GM18520 (cell line): ENCODE measurements at regions not wholly inside any gene's neighbourhood (a gene's known extent, or its start where the extent isn't known, plus 50 kb on each side); places are given as distances from the start of the nearest gene placed in this dataset.

ENCODE experiments used
- ATAC-seq: cut with Tn5 transposase; IDR thresholded peaks from one replicate; pipeline ENCODE4 v1.9.1; 2021; ENCODE audit not compliant: unreplicated experiment

GRCh38 chr3:40800343-40800742 is 275.6 kb downstream of the ZNF621 start:
- ATAC-seq = no peak

- no peak for ATAC-seq
Measured at GRCh38 chr3:40801284-40801741, 276.6 kb downstream of the ZNF621 start.

- ATAC-seq = no peak
Measured at GRCh38 chr3:40803311-40803710, 278.6 kb downstream of the ZNF621 start.

DNA sequence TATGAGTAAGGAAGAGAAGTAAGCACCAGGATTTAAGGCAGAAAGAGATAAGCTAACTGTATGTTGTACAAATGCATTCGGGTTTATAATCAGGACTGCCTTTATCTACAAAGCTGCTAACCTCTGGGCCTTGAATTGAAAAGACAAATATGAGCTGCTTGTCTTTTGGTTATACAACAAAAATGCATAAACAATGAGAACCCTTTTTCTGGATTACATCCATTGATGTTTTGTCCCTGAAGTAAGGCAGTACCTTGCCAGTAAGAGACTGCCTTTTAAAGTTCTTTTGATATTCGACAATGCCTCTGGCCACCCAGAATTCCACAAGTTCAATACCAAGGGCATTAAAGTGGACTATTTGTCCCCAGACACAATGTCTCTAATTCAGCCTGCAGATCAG is 280.7 kb downstream of the ZNF621 start:
- ATAC-seq = no peak

DNA sequence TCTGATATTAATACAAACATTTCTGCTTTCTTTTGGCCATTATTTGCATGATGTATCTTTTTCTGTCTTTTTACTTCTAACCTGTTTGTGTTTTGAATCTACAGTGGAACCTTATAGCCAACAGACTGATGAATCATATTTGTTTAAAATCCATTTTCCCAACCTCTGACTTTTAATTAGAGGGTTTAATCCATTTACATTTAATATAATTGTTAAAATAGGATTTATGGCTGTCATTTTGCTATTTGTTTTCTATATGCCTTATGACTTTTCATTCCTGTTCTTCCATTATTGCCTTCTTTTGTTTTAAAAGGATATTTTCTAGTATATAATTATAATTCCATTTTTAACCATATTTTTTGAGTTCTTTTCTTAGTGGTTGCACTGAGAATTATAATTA is 286.1 kb downstream of the ZNF621 start:
- no peak for ATAC-seq

DNA sequence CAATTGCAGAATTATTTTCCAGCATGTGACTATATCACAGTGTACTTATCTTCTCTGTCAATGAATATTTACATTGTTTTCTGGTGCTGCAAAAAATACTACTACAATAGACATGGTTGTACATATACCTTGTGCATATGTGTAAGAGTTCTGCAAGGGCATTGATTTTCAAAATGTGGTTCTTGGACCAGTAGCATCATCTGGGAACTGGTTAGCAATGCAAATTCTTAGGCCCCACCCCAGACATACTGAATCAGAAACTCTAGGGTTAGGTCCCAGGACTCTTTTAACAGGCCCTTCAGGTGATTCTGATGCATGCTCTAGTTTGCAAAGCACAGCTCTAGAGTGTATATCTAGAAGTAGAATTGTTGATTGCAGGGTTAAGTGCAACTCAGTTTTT is 292.3 kb downstream of the ZNF621 start:
- no peak for ATAC-seq

GRCh38 chr3:40821315-40821714 is 296.6 kb downstream of the ZNF621 start:
- no peak for ATAC-seq

DNA sequence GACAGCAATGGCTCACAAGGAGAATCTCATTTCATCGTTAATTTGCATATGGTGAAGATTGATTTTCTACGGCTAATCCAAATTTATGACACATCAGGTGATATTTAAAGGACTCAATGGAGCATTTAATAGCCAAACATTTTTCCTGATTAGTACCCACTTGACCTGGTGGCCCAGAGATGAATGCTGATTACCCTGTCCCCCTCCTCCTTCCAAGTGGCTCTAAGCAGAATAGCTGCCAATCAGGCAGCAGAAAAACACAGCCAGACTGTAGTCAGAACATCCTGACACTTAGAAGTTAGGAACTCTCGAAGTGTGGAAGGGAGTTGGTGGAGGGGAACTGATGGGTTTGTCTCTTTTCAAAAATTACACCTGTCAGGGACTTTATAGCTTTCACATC is 302.5 kb downstream of the ZNF621 start:
- no peak for ATAC-seq

GRCh38 chr3:40827942-40828688 is 303.4 kb downstream of the ZNF621 start:
- ATAC-seq = no peak

GRCh38 chr3:40828741-40829415 is 304.1 kb downstream of the ZNF621 start:
- ATAC-seq = no peak

DNA sequence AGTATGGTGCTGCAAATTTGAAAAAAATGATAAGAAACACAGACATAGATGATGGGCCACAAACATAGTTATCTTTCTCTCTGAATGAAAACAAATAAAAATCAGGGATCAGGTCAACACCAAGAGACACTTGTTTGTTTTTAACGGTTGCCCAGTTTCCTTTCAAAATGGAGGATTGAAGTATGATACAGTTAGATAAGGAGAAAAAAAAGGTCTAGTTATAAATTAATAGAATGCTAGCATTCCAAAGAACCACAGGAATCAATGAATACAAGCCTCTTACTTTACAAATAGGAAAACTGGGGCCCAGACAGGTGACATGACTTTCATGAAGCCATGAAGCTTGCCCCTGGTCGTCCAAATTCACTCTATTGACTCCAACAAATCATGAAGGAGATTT is 305.1 kb downstream of the ZNF621 start:
- no peak for ATAC-seq

DNA sequence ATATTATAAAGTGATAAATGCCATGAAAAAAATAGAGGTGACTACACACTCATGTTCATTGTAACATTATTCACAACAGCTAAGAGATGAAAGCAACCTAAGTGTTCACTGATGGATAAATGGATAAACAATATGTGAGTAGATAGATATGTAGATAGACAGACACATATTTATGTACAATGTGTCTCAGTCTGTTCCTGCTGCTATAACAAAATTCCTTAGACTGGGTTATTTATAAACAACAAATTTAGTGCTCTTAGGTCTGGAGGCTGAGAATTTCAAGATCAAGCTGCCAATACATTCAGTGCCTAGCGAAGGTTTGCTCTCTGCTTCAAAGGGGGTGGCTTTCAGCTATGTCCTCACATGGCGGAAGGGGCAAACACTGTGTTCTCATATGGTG is 312.5 kb downstream of the ZNF621 start:
- ATAC-seq = no peak

DNA sequence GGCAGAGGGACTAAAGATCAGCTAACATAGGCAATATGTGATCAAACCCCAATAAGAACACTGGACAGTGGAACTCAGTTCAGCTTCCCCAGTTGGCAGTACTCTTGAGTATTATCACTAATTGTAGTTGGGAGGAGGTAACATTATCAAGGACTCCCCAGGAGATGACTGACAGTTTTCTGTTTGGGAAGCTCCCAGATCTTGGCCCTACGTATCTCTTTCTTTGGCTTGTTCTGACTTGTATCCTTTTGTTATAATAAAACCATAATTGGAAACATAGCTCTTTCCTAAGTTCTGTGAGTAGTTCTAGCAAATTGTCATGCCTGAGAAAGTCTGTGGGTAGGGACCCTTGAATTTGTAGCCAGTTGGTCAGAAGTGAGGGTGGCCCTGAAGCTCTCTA is 316.4 kb downstream of the ZNF621 start:
- no peak for ATAC-seq

DNA sequence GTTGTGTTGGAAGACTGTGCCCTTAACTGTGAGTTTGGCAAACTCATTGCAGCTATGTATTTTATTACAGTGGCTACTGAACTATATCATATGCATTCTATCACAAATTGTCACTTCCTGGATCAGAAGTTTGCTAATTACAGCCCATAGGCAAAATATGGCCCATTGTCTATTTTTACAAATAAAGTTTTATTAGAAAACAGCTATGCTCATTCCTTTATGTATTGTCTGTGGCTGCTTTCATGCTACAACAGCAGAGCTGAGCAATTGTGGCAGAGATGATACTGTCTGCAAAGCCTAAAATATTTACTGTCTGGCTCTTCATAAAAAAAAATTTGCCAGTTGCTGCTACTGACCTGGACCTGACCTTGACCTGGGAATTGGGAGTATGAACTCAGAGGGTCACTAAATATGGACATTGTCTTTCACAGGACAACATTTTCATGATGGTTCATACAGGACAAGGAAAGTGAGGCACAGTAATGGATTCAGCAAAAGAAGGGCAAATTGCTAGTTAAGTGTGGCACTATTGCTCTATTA is 316.9 kb downstream of the ZNF621 start:
- no peak for ATAC-seq

- no peak for ATAC-seq
Measured at GRCh38 chr3:40842714-40843113, 318.0 kb downstream of the ZNF621 start.

DNA sequence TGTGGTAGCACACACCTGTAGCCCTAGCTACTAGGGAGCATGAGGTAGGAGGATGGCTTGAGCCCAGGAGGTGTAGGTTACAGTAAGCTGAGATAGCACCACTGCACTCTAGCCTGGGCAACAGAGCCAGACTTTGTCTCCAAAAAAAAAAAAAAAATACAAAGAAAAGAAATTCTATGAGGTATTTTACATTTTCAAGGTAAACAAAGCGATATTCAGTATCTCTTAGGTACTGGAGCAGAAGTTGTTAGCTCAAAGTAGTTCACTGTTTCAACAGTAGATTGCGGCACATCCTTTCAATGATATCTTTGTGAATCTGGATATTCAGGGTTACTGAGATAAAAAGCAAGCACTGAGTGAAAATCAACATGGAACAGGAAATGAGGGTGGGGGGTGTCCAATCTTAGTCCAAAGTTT is 318.5 kb downstream of the ZNF621 start:
- no peak for ATAC-seq

DNA sequence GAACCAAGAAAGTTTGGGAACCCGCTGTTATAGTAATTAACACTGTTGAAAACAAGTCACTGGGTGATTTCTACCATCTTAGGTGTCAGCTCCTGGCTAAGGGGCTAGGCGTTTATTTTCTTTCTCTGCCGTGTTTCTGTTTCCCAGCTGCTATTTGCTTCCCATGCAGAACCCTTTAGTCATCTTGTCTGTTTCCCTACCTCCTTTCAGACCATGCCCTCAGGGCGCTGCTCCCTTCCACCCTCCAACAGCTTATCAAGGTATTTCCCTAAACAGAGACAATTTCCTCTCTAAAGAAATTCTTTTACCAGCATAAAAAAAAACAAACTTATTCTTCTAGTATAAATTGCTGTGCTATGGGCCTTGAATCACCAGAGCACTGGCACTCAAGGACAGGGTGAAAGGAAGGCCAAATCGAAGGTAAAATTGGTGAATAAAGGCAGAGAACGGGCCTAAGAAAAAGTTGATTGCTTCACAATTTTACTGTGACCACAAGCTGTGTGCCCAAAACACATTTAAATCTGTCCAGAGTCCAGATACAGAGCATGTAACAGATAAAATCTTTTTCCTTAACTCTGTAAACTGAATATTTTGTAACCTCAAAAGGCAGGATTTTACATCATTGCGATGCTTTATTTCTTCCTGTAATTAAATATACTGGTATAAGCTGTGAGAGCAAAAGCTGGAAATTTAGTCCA is 319.2 kb downstream of the ZNF621 start:
- no peak for ATAC-seq

GRCh38 chr3:40844896-40845295 is 320.1 kb downstream of the ZNF621 start:
- no peak for ATAC-seq

- ATAC-seq = no peak
Measured at GRCh38 chr3:40845447-40845846, 320.7 kb downstream of the ZNF621 start.

DNA sequence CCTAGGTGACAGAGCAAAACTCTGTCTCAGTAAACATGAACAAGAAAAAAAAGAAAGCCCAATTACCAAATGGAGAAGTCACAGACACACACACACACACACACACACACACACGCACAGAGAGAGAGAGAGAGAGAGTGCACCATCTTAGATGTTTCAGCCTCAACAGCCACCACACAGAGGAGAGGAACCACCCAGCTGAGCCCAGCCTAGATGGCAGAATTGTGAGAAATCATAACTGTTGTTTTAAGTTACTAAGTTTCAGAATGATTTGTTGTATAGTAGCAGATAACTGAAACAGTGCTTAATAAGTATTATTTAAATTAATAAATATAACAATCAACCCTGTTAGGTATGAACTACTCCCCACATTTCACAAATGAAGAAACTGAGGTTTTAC is 321.2 kb downstream of the ZNF621 start:
- no peak for ATAC-seq

DNA sequence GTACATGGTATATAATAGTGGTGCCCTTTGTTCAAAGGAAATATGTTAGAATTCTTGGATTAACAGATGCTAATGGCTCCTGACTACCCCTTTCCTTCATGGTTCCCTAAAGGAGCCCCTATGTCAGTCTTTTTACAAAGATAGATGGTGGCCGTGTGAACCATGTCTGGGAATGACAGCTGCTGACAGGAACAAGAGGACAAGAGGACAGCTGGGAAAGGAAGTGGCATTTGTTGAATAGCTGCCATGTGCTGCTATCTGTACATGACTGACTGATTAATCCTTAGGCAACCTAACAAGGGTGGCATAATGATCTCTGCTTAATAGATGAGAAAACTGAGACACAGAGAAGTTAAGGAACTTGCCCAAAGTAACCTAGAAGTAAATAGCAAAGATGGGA is 321.7 kb downstream of the ZNF621 start:
- ATAC-seq = no peak

- ATAC-seq = no peak
Measured at GRCh38 chr3:40847551-40847992, 322.8 kb downstream of the ZNF621 start.
